Posterior vena cava (tissue), 2 donors: ENCODE measurements at regions not wholly inside any gene's neighbourhood (a gene's known extent, or its start where the extent isn't known, plus 50 kb on each side); places are given as distances from the start of the nearest gene placed in this dataset.
A peak's percentile ranks its signal among the peaks of the same experiment; 100 is the strongest.

ENCODE experiments used
- DNase-seq: peaks from one replicate; pipeline ENCODE4 v3.0.0-alpha.2; 2020; ENCODE audit warnings: low spot score
- intact Hi-C, 2 donors: fragments of 100-400 bp; cut with DNase I; formaldehyde crosslinking; loops; one replicate each; pipeline versions ENCODE4 v1.14.1 to v1.14.2; 2022 to 2023
- donor health status: DM: yes; HTN: yes; CAD: no.
- donor health status: DM: yes; HTN: yes; CAD: no.

- no peak for DNase-seq
- intact Hi-C loops: no loop called here
Measured at GRCh38 chr11:10945196-10945595, 87.3 kb upstream of the ZBED5 start.

GRCh38 chr11:10943968-10944367, 86.1 kb upstream of the ZBED5 start:
- DNase-seq: no peak
- intact Hi-C loops: no loop called here

- intact Hi-C loops: no loop called here
- DNase-seq: no peak
Measured at GRCh38 chr11:10942620-10943019, 84.8 kb upstream of the ZBED5 start.

- intact Hi-C loops: no loop called here
- DNase-seq: no peak
Measured at GRCh38 chr11:10941871-10942270, 84.0 kb upstream of the ZBED5 start.

GRCh38 chr11:10941414-10941813, 83.6 kb upstream of the ZBED5 start:
- no peak for DNase-seq
- intact Hi-C loops: no loop called here

- intact Hi-C loops: loop anchor here in 1 of 2 donors (10.0 kb wide), 1 partner anchor 846 kb away; no protein-coding TSS in a partner anchor
- DNase-seq: no peak
Measured at GRCh38 chr11:10938650-10939387, 81.0 kb upstream of the ZBED5 start.

GRCh38 chr11:10938231-10938630, 80.4 kb upstream of the ZBED5 start:
- intact Hi-C loops: loop anchor here in 1 of 2 donors (10.0 kb wide), 1 partner anchor 847 kb away; no protein-coding TSS in a partner anchor

GRCh38 chr11:10937385-10937771, 79.5 kb upstream of the ZBED5 start:
- no peak for DNase-seq
- intact Hi-C loops: loop anchor here in 1 of 2 donors (10.0 kb wide), 1 partner anchor 847 kb away; no protein-coding TSS in a partner anchor

More at GRCh38 chr11:10938231-10938630, 80.4 kb upstream of the ZBED5 start:
- DNase-seq: no peak

GRCh38 chr11:10936626-10937384, 79.0 kb upstream of the ZBED5 start:
- intact Hi-C loops: loop anchor here in 1 of 2 donors (10.0 kb wide), 1 partner anchor 848 kb away; no protein-coding TSS in a partner anchor
- no peak for DNase-seq

- intact Hi-C loops: loop anchor here in 1 of 2 donors (10.0 kb wide), 1 partner anchor 850 kb away; no protein-coding TSS in a partner anchor
- no peak for DNase-seq
Measured at GRCh38 chr11:10935015-10935559, 77.2 kb upstream of the ZBED5 start.

GRCh38 chr11:10934293-10934860, 76.5 kb upstream of the ZBED5 start:
- intact Hi-C loops: loop anchor here (5.0 to 10.0 kb wide), 3 partner anchors 88 to 850 kb away; partner anchors contain the start of gene EIF4G2 (in 1 of the 2)
- DNase-seq: no peak

GRCh38 chr11:10933455-10934292, 75.8 kb upstream of the ZBED5 start:
- intact Hi-C loops: loop anchor here (5.0 to 10.0 kb wide), 3 partner anchors 89 to 851 kb away; partner anchors contain the start of gene EIF4G2 (in 1 of the 2)
- DNase-seq: peak; percentile 96

GRCh38 chr11:10932976-10933375, 75.1 kb upstream of the ZBED5 start:
- DNase-seq: no peak
- intact Hi-C loops: loop anchor here (5.0 to 10.0 kb wide), 3 partner anchors 89 to 852 kb away; partner anchors contain the start of gene EIF4G2 (in 1 of the 2)

GRCh38 chr11:10931761-10932670, 74.2 kb upstream of the ZBED5 start:
- intact Hi-C loops: loop anchor here (5.0 to 10.0 kb wide), 3 partner anchors 90 to 853 kb away; partner anchors contain the start of gene EIF4G2 (in 1 of the 2)
- DNase-seq: peak; percentile 84

- peak; percentile 90 for DNase-seq
- intact Hi-C loops: loop anchor here (5.0 to 10.0 kb wide), 3 partner anchors 91 to 854 kb away; partner anchors contain the start of gene EIF4G2 (in 1 of the 2)
Measured at GRCh38 chr11:10930972-10931760, 73.3 kb upstream of the ZBED5 start.

- DNase-seq: no peak
- intact Hi-C loops: loop anchor here (5.0 to 10.0 kb wide), 3 partner anchors 92 to 854 kb away; partner anchors contain the start of gene EIF4G2 (in 1 of the 2)
Measured at GRCh38 chr11:10930224-10930971, 72.5 kb upstream of the ZBED5 start.
